ENCODE measurements at regions not wholly inside any gene's neighbourhood (a gene's known extent, or its start where the extent isn't known, plus 50 kb on each side); places are given as distances from the start of the nearest gene placed in this dataset.

- TF ChIP-seq CTCF (IDR thresholded peaks at IDR 0.05; ENCODE audit: insufficient read depth, low read length, poor library complexity, severe bottlenecking), result no peak
- H3K36me3 ChIP-seq (ENCODE audit: control insufficient read depth, insufficient read depth, low read length), result no peaks in the 10 kb centered on the region
- H3K4me3 ChIP-seq (replicated peaks; ENCODE audit: low read depth, low read length), result no peak overlapping the region
- no peaks in the 10 kb centered on the region; the same call in 1 of the 2 replicates for H3K27me3 ChIP-seq (replicated peaks; ENCODE audit: control insufficient read depth, insufficient read depth, low read length)
- DNase-seq (ENCODE audit: extremely low read depth, insufficient read length), result no peak
Measured at GRCh38 chrX:68934922-68935321, 106.1 kb downstream of the EFNB1 start.

- Histone ChIP-seq H3K27me3 (replicated peaks; ENCODE audit: control insufficient read depth, insufficient read depth, low read length) (no peaks in the 10 kb centered on the region; the same call in 1 of the 2 replicates), H3K36me3 (ENCODE audit: control insufficient read depth, insufficient read depth, low read length) (no peaks in the 10 kb centered on the region), H3K4me3 (replicated peaks; ENCODE audit: low read depth, low read length) (no peak overlapping the region)
- TF ChIP-seq CTCF (IDR thresholded peaks at IDR 0.05; ENCODE audit: insufficient read depth, low read length, poor library complexity, severe bottlenecking), result no peak
- DNase-seq (ENCODE audit: extremely low read depth, insufficient read length), result no peak
Measured at GRCh38 chrX:68934421-68934820, 105.6 kb downstream of the EFNB1 start.

GRCh38 chrX:68932611-68933010 is 103.8 kb downstream of the EFNB1 start:
- TF ChIP-seq CTCF (IDR thresholded peaks at IDR 0.05; ENCODE audit: insufficient read depth, low read length, poor library complexity, severe bottlenecking), result no peak
- H3K36me3 ChIP-seq (ENCODE audit: control insufficient read depth, insufficient read depth, low read length), result no peaks in the 10 kb centered on the region
- H3K4me3 ChIP-seq (replicated peaks; ENCODE audit: low read depth, low read length), result no peak overlapping the region
- DNase-seq (ENCODE audit: extremely low read depth, insufficient read length), result no peak
- H3K27me3 ChIP-seq (replicated peaks; ENCODE audit: control insufficient read depth, insufficient read depth, low read length), result no peaks in the 10 kb centered on the region; the same call in 1 of the 2 replicates

- H3K27me3 ChIP-seq (replicated peaks; ENCODE audit: control insufficient read depth, insufficient read depth, low read length), result no peaks in the 10 kb centered on the region; the same call in 1 of the 2 replicates
- no peak for DNase-seq (ENCODE audit: extremely low read depth, insufficient read length)
Measured at GRCh38 chrX:68931345-68931744, 102.5 kb downstream of the EFNB1 start.

GRCh38 chrX:68930542-68931317 is 101.9 kb downstream of the EFNB1 start:
- no peaks in the 10 kb centered on the region for H3K27me3 ChIP-seq (replicated peaks; ENCODE audit: control insufficient read depth, insufficient read depth, low read length)
- DNase-seq (ENCODE audit: extremely low read depth, insufficient read length), result no peak
- H3K4me3 ChIP-seq (replicated peaks; ENCODE audit: low read depth, low read length), result no peak overlapping the region
- no peak for TF ChIP-seq CTCF (IDR thresholded peaks at IDR 0.05; ENCODE audit: insufficient read depth, low read length, poor library complexity, severe bottlenecking)
- H3K36me3 ChIP-seq (ENCODE audit: control insufficient read depth, insufficient read depth, low read length), result no peaks in the 10 kb centered on the region

More at GRCh38 chrX:68931345-68931744, 102.5 kb downstream of the EFNB1 start:
- Histone ChIP-seq H3K36me3 (ENCODE audit: control insufficient read depth, insufficient read depth, low read length) (no peaks in the 10 kb centered on the region), H3K4me3 (replicated peaks; ENCODE audit: low read depth, low read length) (no peak overlapping the region)
- no peak for TF ChIP-seq CTCF (IDR thresholded peaks at IDR 0.05; ENCODE audit: insufficient read depth, low read length, poor library complexity, severe bottlenecking)

All from GM06990 (cell line).